A673 (cell line): ENCODE measurements at regions not wholly inside any gene's neighbourhood (a gene's known extent, or its start where the extent isn't known, plus 50 kb on each side); places are given as distances from the start of the nearest gene placed in this dataset.

Experiments used
- BruUV-seq: library from RNA; stranded (reverse); fragments of 400-500 nt; replicated peaks from 2 replicates; lab custom pipeline; 2021; lab: Mats Ljungman, UMichigan
- CTCF ChIA-PET: fragments of 300-600 bp; sonication (Branson Sonifier 250); formaldehyde crosslinking; loops from one replicate; lab custom pipeline; 2022; ENCODE audit warnings: antibody characterized with exemption; lab: Charles Lee
- POLR2A ChIA-PET: fragments of 300-600 bp; sonication (Branson Sonifier 250); formaldehyde crosslinking; loops from one replicate; lab custom pipeline; 2022; ENCODE audit warnings: antibody characterized with exemption; ENCODE audit not compliant: low non-redundant PET; lab: Charles Lee
- DNase-seq: peaks from one replicate; pipeline ENCODE4 v3.0.0-alpha.2; 2015; ENCODE audit warnings: low spot score
- H3K27ac ChIP-seq: fragments of 200-600 bp; sonication (generic); 2 replicates; pipeline ENCODE4 v1.5.1; 2016; ENCODE audit warnings: mixed run types, low read depth, mild to moderate bottlenecking, mixed read lengths, antibody characterized with exemption, low read length; ENCODE audit not compliant: poor library complexity, severe bottlenecking
- H3K27me3 ChIP-seq: fragments of 200-600 bp; sonication (generic); replicated peaks from 2 replicates; pipeline ENCODE4 v1.6.1; 2017; ENCODE audit warnings: mixed run types, low read depth, mild to moderate bottlenecking, mixed read lengths, antibody characterized with exemption, low read length; ENCODE audit not compliant: insufficient read depth, poor library complexity
- H3K36me3 ChIP-seq: fragments of 200-600 bp; sonication (generic); 2 replicates; pipeline ENCODE4 v1.6.1; 2016; ENCODE audit warnings: mixed run types, mild to moderate bottlenecking, mixed read lengths, antibody characterized with exemption, low read length; ENCODE audit not compliant: insufficient read depth, poor library complexity, severe bottlenecking
- H3K4me1 ChIP-seq: fragments of 200-600 bp; sonication (generic); 2 replicates; pipeline ENCODE4 v1.6.1; 2017; ENCODE audit warnings: mixed run types, mild to moderate bottlenecking, mixed read lengths, antibody characterized with exemption, low read length; ENCODE audit not compliant: insufficient read depth, poor library complexity, severe bottlenecking
- H3K4me3 ChIP-seq: fragments of 200-600 bp; sonication (generic); 2 replicates; pipeline ENCODE4 v1.5.1; 2016; ENCODE audit warnings: low read depth, mixed run types, mild to moderate bottlenecking, mixed read lengths, low read length; ENCODE audit not compliant: poor library complexity, severe bottlenecking
- H3K9me3 ChIP-seq: fragments of 200-600 bp; sonication (generic); 2 replicates; pipeline ENCODE4 v1.6.1; 2016; ENCODE audit warnings: mixed run types, low read depth, mild to moderate bottlenecking, mixed read lengths, antibody characterized with exemption, low read length; ENCODE audit not compliant: poor library complexity, severe bottlenecking
- CTCF ChIP-seq: fragments of 300-800, 200-600 bp; sonication (generic); conservative IDR thresholded peaks from 2 replicates; pipeline ENCODE4 v1.5.1; 2017; ENCODE audit warnings: low read depth, mild to moderate bottlenecking, antibody characterized with exemption, low read length, moderate library complexity, mixed read lengths
- EZH2 ChIP-seq: fragments of 200-600 bp; sonication (generic); IDR thresholded peaks from 2 replicates; pipeline ENCODE4 v1.6.1; 2017; ENCODE audit warnings: borderline replicate concordance, low read depth, mild to moderate bottlenecking, mixed read lengths, antibody characterized with exemption, low read length; ENCODE audit not compliant: poor library complexity, severe bottlenecking
- intact Hi-C: fragments of 100-400 bp; cut with micrococcal nuclease; formaldehyde crosslinking; loops from one replicate; pipeline ENCODE4 v1.10.0; 2022; ENCODE audit not compliant: unreplicated experiment

- CTCF ChIA-PET: interaction anchor here (0.6 to 0.7 kb wide), 3 partner anchors 16 to 116 kb away, joined by 3 to 6 read pairs (median 5); no protein-coding TSS in a partner anchor
Measured at GRCh38 chr14:71636820-71637471, 295.3 kb upstream of the RGS6 start.

GRCh38 chr14:71638523-71639196 is 293.6 kb upstream of the RGS6 start:
- H3K27me3 ChIP-seq: no peaks in the 10 kb centered on the region
- no peak for DNase-seq
- no peaks in the 10 kb centered on the region for H3K4me1 ChIP-seq
- intact Hi-C loops: no loop called here
- BruUV-seq: no TSS peak
- ChIA-PET POLR2A (no interaction called here), CTCF (no interaction called here)
- no peak for TF ChIP-seq CTCF
- no peak for TF ChIP-seq EZH2
- peaks cover 10% of the 10 kb centered on the region for H3K9me3 ChIP-seq
- no peak overlapping the region for H3K27ac ChIP-seq
- no peaks in the 10 kb centered on the region for H3K36me3 ChIP-seq
- H3K4me3 ChIP-seq: no peak overlapping the region

More at GRCh38 chr14:71636820-71637471, 295.3 kb upstream of the RGS6 start:
- Histone ChIP-seq H3K27me3 (no peaks in the 10 kb centered on the region), H3K4me3 (no peak overlapping the region), H3K9me3 (no peaks in the 10 kb centered on the region), H3K27ac (no peak overlapping the region), H3K4me1 (no peaks in the 10 kb centered on the region), H3K36me3 (no peaks in the 10 kb centered on the region)
- intact Hi-C loops: no loop called here
- POLR2A ChIA-PET: interaction anchor here (0.8 kb wide), 1 partner anchor 15 kb away, joined by 5 read pairs; no protein-coding TSS in a partner anchor
- DNase-seq: no peak
- BruUV-seq: no TSS peak
- TF ChIP-seq CTCF: no peak
- TF ChIP-seq EZH2: no peak

GRCh38 chr14:71642715-71643114 is 289.5 kb upstream of the RGS6 start:
- TF ChIP-seq EZH2 (no peak), CTCF (no peak)
- Histone ChIP-seq H3K36me3 (no peaks in the 10 kb centered on the region), H3K4me3 (no peak overlapping the region), H3K27ac (no peak overlapping the region), H3K27me3 (no peaks in the 10 kb centered on the region), H3K4me1 (peaks cover 14% of the 10 kb centered on the region), H3K9me3 (peaks cover 10% of the 10 kb centered on the region)
- intact Hi-C loops: no loop called here
- no peak for DNase-seq
- no TSS peak for BruUV-seq
- ChIA-PET CTCF (no interaction called here), POLR2A (no interaction called here)
